ENCODE measurements at regions not wholly inside any gene's neighbourhood (a gene's known extent, or its start where the extent isn't known, plus 50 kb on each side); places are given as distances from the start of the nearest gene placed in this dataset.

- no peak overlapping the region for H3K4me3 ChIP-seq (replicated peaks; ENCODE audit: insufficient read depth, low read length)
- TF ChIP-seq GABPA (IDR thresholded peaks at IDR 0.05; ENCODE audit: low read depth) (no peak), REST (IDR thresholded peaks at IDR 0.05; ENCODE audit: insufficient replicate concordance, low read depth) (no peak), POLR2AphosphoS5 (IDR thresholded peaks at IDR 0.05; ENCODE audit: low read depth) (no peak), SPI1 (IDR thresholded peaks at IDR 0.05; ENCODE audit: borderline replicate concordance, low read depth) (no peak)
- TF ChIP-seq, protein P1, sequence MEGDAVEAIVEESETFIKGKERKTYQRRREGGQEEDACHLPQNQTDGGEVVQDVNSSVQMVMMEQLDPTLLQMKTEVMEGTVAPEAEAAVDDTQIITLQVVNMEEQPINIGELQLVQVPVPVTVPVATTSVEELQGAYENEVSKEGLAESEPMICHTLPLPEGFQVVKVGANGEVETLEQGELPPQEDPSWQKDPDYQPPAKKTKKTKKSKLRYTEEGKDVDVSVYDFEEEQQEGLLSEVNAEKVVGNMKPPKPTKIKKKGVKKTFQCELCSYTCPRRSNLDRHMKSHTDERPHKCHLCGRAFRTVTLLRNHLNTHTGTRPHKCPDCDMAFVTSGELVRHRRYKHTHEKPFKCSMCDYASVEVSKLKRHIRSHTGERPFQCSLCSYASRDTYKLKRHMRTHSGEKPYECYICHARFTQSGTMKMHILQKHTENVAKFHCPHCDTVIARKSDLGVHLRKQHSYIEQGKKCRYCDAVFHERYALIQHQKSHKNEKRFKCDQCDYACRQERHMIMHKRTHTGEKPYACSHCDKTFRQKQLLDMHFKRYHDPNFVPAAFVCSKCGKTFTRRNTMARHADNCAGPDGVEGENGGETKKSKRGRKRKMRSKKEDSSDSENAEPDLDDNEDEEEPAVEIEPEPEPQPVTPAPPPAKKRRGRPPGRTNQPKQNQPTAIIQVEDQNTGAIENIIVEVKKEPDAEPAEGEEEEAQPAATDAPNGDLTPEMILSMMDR (IDR thresholded peaks at IDR 0.05; ENCODE audit: insufficient read depth, low read length): no peak
- no peak for DNase-seq (ENCODE audit: low read depth in 1 of 2, low spot score in 1 of 2)
- H3K27me3 ChIP-seq (ENCODE audit: insufficient read depth, poor library complexity, severe bottlenecking): no peaks in the 10 kb centered on the region
- no peak overlapping the region for H3K27ac ChIP-seq (replicated peaks)
These were observed 208.0 kb downstream of the NOVA1 start for GRCh38 chr14:26389646-26390508.

DNA sequence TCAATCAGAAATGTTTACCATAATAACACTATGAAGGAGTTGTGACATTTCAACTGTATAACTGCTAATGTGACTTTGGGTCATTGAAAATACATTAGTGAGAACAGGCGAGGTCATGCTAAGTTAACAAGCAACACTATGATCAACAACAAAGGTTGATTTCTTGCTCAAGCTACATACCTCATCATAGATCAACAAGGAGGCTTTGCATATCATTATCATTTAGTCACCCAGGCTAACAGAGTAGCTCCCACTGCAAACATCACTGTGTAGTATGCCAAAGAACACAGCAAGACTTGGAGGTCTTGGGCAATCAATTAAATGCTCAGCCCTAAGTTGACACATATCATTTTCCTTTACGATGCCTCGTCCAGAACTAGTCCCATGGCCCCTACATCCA, 212.5 kb downstream of the NOVA1 start:
- H3K4me3 ChIP-seq (replicated peaks; ENCODE audit: insufficient read depth, low read length): no peak overlapping the region

More for the DNA sequence above, 212.5 kb downstream of the NOVA1 start:
- TF ChIP-seq GABPA (IDR thresholded peaks at IDR 0.05; ENCODE audit: low read depth): no peak
- no peak for TF ChIP-seq SPI1 (IDR thresholded peaks at IDR 0.05; ENCODE audit: borderline replicate concordance, low read depth)
- TF ChIP-seq POLR2AphosphoS5 (IDR thresholded peaks at IDR 0.05; ENCODE audit: low read depth): no peak
- TF ChIP-seq, protein P1 (IDR thresholded peaks at IDR 0.05; ENCODE audit: insufficient read depth, low read length): no peak
- no peak for TF ChIP-seq REST (IDR thresholded peaks at IDR 0.05; ENCODE audit: insufficient replicate concordance, low read depth)
- H3K27ac ChIP-seq (replicated peaks): no peak overlapping the region
- H3K27me3 ChIP-seq (ENCODE audit: insufficient read depth, poor library complexity, severe bottlenecking): no peaks in the 10 kb centered on the region
- DNase-seq (ENCODE audit: low read depth in 1 of 2, low spot score in 1 of 2): no peak
